KG1 (cell line): ENCODE measurements at regions not wholly inside any gene's neighbourhood (a gene's known extent, or its start where the extent isn't known, plus 50 kb on each side); places are given as distances from the start of the nearest gene placed in this dataset.

Source experiments
- DNase-seq: peaks from one replicate; lab custom pipeline; 2025; lab: John Stamatoyannopoulos, UW

DNA sequence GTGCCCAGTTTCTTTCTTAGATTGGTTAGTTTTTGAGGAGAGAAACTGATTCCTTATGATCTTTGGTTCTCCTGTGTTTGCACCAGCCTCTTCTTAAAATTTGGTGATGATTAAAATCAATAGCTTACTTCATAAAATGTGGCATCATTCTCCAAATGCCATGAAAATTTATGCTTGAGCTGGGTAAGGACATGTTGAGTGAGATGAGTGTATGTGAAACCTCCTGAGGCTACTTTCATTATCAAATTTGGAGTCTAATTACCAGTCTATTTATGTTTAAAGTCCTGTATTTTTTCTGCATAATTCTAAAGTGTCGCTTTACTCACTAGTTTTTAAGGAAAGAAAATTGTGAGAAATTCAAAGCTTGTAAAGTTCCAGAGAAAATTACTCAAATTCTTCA lies 102.1 kb downstream of the DIPK2A start:
- no peak for DNase-seq

DNA sequence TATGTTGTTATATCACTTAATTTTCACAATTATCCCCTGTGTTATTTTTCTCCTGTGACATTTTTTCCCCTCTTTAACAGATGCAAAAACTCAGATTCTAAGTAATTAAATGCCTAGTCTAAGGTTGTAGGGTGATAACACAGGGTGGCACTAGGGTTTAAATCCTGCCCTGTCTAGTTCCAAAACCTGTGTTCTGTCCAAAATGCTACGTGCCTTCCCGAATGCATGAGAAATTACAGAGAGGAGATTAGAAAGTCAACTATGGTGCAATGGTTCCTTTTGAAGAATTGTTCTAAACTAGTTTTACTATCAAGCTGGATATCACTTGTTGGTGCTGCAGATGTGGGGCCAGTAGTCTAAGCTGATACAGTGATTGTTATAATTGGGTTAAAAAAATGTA lies 108.0 kb downstream of the DIPK2A start:
- DNase-seq: no peak

DNA sequence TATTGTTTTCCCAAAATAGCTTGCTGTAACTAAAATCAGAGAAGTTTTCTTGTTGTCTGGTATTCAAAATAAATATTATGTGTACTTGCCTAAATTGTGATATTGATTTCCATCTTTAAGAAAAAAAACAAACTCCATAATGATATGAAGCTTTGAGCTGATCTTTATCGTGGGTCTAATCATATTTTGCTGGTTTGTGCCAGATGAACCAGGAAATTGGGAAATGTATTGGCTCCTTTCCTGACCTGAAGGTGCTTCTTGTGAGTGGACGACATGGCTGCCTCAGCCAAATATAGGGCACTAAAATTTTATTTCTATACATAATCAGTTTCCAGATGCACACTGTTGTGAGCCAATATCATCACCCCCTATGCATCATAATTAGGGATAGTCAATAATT lies 113.3 kb downstream of the DIPK2A start:
- DNase-seq: no peak

DNA sequence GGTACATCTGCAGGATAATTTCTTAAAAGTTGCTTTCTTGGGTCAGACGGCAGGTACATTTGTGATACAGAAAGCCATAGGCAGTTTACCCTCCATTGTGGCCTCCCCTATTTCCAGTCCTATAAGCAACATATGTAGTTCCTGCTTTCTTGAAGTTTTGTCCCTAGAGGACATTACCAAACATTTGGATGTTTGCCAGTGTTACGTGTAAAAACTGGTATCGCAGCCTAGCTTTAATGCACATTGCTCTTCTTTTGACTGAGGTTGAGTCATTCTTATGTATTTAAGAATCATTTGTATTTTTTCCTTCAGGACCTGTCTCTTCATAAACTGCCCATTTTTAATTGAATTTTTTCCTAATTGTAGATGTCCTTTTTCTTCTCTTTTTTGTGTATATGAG lies 114.3 kb downstream of the DIPK2A start:
- no peak for DNase-seq

DNA sequence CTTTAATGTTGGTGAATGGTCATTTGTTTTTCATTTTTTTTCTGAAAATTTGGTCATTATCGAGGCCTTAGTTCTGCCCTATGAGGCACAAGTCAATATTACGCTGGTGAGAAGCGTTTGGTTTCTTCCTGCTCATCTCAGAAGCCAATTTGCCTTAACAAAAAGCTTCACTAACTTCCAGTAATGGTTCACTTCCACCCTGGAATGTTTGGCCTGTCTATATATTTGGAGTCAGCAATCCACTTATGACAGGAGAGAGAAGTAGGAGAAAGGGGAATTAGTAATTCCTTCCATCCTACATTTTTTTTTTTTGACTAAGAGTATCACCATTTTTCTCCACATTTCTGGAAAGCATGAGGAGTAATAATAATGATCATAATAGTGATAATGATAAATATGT lies 124.4 kb downstream of the DIPK2A start:
- DNase-seq: no peak

DNA sequence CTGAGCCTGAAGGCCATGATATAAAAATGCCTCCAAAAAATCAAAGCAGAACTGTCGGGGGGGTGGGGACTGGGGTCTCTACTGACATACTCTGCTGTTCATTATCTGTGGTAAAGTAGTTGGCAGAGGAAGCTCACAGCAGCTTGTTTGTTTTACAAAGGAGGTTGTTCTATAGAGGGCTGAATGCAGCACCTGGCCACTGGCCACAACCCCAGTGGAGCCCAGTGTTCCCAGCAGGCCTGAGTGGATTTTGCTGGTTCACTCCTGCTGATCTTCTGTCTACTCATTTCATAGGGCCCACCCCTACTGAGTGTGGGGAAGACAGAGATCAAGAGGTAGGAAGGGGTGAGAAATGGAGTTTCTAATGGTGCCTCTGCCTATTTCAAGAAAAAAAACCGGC lies 125.5 kb downstream of the DIPK2A start:
- no peak for DNase-seq

DNA sequence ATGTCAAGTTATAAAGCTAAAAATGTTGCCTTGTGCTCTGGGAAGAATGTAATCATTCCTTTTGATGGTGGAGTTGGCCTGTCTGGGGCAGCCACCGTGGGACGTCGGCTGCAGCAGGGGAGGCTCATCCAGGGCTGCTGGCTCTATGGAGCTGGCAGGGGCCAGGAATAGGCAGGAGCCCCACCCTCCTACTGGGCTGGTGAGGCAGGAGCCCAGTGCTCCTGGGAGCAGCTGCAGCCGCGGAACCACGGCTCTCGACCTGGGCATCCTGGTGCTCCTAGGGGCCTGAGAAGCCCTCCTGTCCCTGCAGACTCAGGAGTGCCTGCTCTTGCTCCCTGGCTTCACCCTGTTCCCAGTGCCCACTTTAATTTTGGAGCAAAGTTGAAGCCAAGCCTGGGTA lies 127.1 kb downstream of the DIPK2A start:
- no peak for DNase-seq

DNA sequence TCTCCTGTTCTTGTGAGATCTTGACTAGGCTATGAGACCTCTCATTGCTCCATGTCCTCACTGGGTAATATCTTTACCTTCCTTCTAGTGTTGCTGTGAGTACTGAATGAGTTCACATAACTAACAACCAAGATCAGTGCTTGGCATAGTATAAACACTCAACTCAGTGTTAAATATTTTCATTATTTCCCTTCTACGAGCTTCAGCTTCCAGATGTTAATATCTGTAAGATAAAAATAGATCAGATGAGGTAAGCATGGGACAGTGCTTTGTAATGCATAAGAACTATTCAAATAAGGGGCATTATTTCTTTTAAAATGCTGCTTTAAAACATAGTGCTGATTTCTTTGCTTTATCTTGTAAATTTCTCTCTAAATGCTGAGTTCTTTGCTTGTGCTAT lies 130.8 kb downstream of the DIPK2A start:
- DNase-seq: no peak

DNA sequence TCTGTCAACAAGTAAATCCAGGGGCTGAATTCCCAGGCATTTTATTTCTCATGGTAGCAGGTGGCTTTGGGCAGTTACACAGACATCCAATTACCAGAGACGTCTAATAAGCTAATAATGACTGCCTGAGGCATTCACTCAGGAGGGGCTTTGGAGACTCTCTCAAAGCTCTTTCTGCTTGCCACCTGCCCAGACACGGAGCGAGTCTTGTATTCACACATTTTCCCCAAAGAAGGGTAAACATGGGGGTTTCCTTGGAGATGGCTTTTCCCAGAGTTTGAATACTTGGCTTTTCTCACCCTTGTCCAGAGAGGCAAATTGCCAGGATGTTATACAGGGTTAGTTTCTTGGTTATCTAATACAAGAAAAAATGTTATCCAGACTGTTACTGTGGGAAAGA lies 132.6 kb downstream of the DIPK2A start:
- DNase-seq: no peak

DNA sequence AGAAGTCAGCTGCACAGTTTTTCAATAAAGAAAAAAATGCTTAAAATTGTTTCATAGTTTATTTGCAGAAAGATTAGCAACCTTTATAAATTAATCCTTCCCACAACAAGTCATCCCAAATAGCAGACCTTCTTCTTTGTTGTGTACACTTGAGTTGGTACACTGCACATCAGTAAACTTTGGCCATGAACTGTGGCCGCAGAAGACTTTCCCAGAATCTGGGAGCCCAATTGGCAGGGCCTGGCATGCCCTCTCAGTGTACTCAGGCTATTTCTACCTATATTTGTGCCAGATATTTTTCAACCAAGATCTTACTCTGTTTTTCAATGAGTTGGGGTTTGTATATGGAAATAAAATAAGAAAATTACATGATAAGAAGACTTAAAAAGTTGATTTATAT lies 133.1 kb downstream of the DIPK2A start:
- DNase-seq: no peak

DNA sequence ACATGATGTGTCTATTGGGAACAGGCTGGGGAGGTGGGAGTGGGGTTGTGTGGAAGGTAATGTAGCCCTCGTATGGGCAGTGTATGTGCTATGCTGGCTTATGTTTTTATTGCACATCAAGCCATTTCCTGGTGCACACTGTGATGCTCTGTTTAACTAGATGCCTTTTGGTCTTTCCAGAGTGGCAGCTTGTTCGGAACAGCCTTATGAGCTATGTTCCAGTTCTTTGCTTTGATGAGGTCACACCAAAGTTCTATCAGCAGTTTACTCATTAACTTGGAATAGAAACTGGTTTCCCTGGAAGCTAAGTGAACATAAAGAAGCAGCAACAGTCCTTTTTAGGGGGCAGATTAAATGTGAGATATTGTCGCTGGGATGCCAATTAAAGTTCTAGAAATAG lies 133.9 kb downstream of the DIPK2A start:
- DNase-seq: no peak

DNA sequence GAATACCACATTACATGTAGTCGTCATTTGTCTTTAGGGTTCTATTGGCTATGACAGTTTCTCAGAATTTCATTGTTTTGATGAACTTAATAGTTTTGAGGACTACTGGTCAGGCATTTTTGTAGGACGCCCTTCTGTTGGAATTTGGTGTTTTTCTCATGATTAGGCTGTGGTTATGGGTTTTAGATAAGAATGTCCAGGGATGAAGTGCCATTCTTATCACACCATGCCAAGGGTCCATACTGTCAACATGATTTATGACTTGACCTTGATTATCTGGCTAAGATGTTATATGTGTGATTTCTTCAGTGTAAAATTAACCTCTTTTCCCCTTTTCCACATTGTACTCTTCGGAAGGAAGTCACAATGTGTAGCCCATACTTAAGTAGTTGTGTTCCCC lies 135.3 kb downstream of the DIPK2A start:
- no peak for DNase-seq

DNA sequence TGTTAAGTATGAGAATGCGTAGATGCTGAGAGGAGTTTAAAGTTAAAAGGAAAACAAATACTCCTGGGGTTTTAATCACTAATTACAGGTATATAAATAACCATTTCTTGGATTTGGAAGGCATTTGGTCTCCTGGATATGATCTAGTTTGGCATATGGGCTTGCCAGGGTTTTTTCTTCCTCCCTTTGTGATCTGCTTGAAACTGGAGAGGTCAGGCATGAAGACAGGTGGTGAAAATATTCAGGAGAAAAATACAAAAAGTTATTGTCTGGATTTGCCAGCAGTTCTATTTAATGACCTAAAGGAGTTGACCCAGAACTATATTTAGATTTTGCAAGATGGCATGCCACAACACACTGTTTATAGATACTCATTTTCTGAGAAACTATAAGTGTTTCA lies 136.3 kb downstream of the DIPK2A start:
- DNase-seq: no peak

DNA sequence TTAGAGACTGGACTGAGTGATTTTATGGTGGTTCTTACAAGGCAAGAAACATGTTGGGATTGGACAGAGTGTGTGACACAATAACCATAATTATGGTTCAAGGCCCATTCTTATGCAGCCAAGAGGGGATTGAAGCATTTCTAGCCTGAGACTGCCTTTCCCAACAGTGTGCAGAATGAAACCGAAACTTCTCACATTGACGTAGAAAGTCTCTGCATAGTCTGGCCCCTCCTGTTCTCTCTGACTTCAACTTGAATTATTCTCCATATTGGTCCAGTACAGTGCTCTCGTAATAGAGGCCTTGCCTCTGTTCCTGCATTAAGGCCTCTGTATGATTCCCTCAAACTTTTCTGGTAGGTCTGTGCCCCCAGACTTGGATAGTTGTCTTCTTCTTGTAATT lies 138.3 kb downstream of the DIPK2A start:
- DNase-seq: no peak

DNA sequence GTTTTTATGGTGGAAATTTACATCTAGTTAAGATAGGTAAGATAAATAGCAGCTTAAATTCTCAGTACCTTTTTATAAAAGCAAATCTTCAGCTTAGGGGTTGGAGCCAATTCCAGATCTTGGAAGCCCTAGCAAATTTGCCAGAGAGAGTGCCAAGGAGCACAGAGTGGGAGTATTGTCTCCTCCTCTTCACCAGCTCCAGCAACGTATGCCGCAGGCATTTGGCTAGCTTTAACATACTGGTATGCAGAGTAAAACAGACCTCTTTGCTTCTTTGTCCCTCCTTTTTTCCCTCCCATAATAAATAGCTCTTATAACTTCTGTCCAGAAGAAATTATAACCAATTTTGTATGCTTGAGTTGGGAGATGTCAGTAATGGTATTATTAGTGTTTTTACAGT lies 140.4 kb downstream of the DIPK2A start:
- DNase-seq: no peak

DNA sequence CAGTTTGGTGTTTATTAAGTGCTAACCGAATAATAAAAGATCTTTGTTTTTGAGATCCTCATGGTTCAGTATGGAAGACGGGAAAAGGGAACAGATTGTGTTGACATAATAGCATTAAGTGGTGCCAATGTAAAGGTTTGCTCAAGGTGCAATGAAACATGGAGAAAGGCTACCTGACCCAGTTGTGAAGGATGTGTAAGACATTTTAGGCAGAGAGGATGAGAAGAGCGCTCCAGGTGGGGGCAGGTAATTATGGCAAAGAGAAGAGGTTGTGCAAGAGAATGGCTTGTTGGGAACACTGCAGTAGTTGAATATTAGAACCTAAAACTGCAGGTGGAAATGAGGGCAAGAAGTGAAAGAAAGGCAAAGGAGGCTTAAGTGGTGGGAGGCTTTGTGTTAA lies 140.8 kb downstream of the DIPK2A start:
- no peak for DNase-seq

DNA sequence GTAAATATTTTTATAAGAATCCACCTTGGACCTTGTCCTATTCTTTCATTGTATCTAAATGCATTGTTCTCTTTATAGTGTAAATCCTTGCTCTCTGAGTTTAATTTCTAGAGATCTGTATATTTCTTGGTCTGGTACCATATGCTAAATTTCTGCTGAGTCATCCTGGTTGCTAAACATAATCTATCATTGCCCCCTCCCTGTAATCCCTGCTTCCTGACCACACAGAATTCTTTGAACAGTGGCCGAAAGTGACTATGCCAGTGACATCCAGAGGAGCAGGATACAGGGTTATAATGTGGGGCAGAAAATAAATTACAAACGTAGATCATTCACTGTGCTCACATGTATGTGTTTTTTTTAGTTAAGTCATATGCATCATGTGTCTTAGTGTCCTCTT lies 143.1 kb downstream of the DIPK2A start:
- no peak for DNase-seq

DNA sequence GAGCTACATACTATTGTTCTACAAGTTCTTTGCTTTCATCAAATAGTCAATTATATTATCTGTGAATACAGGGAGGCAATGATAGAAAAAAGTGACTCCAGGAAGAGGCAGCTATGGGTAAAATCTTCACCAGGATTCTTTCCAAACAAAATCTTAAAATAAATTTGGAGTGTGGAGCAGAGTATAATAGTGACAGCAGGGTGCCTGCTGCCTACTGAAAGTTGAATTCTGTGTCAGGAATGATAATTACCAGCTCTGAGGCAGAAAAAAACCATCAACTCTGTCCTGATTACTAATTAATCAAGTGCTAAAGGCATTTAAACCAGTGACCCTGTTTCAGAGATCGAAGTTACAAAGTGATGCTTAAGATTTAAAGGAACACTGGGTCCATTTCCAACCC lies 148.0 kb downstream of the DIPK2A start:
- DNase-seq: no peak

DNA sequence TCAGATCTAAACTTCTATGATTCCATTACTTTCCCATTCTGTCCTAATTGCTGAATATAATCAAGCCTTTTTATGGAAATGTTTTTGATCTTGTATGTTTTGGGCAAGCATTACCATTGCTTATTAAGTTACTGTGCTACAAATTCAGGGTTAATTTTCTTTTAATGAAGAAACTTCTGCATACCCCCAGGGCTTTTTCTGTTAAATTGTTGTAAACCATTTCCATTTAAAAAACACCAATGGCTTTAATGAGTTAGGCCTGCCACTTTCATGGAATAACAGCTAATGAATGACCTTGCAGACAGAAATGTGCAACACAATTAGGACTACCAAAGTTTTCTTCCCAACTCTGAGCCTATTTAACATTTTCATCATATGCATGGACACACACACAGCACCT lies 150.0 kb downstream of the DIPK2A start:
- DNase-seq: no peak

DNA sequence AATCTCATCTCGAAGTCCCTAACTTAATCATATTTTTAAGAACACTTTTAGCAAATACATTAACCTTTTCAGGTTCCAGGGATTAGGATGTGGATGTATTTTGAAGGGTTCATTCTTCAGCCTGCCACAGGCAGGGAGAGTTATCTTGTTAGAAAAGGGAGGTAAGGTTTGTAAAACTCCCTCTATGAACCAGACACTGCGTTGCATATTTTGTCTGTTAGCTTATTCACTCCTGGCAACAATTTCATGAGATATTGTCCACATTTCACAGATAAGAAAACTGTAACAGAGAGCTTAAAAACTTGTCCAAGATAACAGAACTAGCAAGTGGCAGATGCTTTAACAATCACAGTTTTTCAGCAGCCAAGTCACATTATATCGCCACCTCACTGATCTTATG lies 155.4 kb downstream of the DIPK2A start:
- no peak for DNase-seq

DNA sequence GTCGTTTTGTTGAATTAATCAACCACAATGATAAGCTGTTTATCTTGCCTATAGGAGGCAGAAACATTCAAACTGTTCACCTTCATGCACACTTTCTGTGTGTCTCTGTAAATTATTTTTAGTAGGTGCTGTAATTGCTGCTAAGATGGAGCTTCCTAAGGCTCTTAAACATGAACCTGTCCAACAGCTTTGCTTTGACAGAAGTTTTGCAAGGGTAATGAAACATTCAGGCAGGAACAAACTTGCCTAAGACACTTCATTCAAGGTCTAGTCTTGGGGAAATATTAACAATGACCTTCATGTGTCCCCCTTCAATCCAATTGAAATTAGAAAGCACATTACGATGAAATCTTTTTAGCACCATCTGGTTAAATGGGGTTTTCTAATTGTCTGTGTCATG lies 156.1 kb downstream of the DIPK2A start:
- DNase-seq: no peak

DNA sequence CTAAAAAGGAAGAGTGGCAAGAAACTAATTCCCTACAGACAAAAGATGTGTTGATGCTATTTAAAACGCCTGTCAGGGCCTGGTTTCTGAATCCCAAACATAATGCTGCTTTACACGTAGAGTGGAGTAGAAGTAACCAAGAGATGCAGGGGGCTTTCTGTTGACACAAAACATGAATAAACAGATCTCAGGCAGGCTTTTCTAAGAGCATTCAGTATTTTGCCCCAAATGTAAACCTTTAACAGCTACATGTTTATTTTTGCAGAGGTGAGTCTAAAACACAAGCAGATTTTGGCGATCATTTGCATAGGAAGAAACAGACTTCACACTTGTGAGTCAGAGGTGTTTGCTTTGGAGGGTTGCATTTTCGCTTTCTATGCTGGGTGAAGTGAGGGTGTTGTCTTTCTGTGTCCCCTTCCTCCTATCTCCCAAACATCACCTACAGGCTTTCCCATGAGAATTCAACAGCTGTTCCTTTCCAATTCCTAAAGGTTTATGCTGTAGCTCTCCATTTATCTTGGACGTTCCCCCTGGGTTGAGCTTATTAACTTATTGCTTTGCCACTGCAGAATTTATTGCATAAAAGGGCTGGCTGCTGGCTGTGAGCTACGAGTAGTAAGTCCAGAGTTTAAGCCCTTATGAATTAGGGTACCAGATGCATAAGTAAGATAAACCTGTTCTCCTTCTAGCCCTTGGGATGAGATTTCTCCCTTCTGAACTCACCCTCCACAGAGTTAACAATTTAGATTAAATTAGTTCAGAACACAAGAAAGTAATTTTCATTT lies 156.7 kb downstream of the DIPK2A start:
- DNase-seq: no peak

DNA sequence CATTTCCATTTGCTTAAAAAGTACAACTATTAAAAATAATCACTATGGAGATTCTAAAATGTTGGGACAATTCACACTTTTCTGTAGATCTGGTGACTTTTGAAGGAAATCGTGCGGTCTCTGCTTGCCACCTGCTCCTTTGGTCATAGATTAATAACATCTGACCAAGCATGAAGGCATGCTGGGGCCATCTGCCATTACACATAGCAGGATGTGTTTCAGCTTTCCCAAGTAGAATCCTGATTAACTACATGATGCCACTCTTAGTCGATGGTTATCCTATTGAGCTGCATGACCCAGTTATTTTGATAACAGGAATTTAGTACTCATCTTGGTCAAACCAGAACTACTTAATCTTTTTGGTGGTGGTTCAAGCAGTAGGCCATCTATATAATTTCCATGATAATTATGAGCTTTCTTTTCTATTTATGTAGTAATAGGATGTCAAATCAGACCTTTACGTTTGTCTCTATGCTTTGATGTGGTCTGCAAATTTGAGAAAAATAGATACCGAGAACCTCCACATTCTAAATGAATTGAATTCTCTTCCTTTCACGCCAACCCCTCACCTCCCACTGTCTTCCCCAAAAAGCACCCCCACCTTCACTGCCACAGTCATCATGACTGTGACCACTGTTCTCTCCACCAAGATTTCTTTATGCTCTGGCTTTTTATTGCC lies 158.1 kb downstream of the DIPK2A start:
- no peak for DNase-seq

DNA sequence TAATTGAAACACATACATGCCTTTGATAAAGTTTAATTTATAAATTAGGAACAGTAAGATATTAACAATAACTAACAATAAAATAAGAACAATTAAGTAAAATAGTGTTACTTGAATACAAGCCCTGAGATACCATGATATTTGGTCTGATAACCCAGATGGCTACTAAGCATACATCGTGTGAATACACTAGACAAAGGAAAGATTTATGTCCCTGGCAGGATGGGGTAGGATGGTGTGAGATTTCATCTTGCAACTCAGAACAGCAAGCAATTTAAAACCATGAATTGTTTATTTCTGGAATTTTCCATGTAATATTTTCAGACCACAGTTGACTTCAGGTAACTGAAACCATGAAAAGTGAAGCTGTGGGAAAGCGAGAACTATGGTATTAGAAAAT lies 169.5 kb downstream of the DIPK2A start:
- DNase-seq: no peak
